H9 (cell line): ENCODE measurements at regions not wholly inside any gene's neighbourhood (a gene's known extent, or its start where the extent isn't known, plus 50 kb on each side); places are given as distances from the start of the nearest gene placed in this dataset.
"Not testable (repeated sequence)": the region's sequence is repeated elsewhere in the genome, so short reads cannot be mapped to it uniquely, and the experiment has no call there.

Experiments
- DNase-seq: peaks from one replicate; pipeline ENCODE4 v3.0.0-alpha.2; 2017
- H2AFZ ChIP-seq: one replicate; pipeline ENCODE4 v1.6.1; 2013; ENCODE audit warnings: mild to moderate bottlenecking, low read length, control low read depth, moderate library complexity
- H2AK5ac ChIP-seq: 2 replicates; pipeline ENCODE4 v1.6.1; 2013; ENCODE audit warnings: low read length, control low read depth, mixed read lengths; ENCODE audit not compliant: insufficient read length
- H2BK120ac ChIP-seq: one replicate; pipeline ENCODE4 v1.6.1; 2013; ENCODE audit warnings: low read depth, mild to moderate bottlenecking, low read length, control low read depth, inconsistent platforms; ENCODE audit not compliant: poor library complexity, severe bottlenecking
- H2BK12ac ChIP-seq: 2 replicates; pipeline ENCODE4 v1.6.1; 2013; ENCODE audit warnings: low read length, control low read depth, mixed read lengths, low read depth; ENCODE audit not compliant: insufficient read length
- H2BK15ac ChIP-seq: 2 replicates; pipeline ENCODE4 v1.6.1; 2013; ENCODE audit warnings: low read depth, low read length, control low read depth
- H2BK20ac ChIP-seq: one replicate; pipeline ENCODE4 v1.6.1; 2013; ENCODE audit warnings: low read depth, mild to moderate bottlenecking, low read length, control low read depth, inconsistent platforms; ENCODE audit not compliant: poor library complexity, severe bottlenecking
- H2BK5ac ChIP-seq: 2 replicates; pipeline ENCODE4 v1.6.1; 2013; ENCODE audit warnings: low read length, control low read depth, mixed read lengths; ENCODE audit not compliant: insufficient read length
- H3K14ac ChIP-seq: 2 replicates; pipeline ENCODE4 v1.6.1; 2013; ENCODE audit warnings: low read length, control low read depth; ENCODE audit not compliant: insufficient read depth
- H3K18ac ChIP-seq: 2 replicates; pipeline ENCODE4 v1.6.1; 2013; ENCODE audit warnings: low read depth, mild to moderate bottlenecking, mixed read lengths, low read length, control low read depth; ENCODE audit not compliant: insufficient read length
- H3K23ac ChIP-seq: 2 replicates; pipeline ENCODE4 v1.6.1; 2013; ENCODE audit warnings: low read length, control low read depth, mixed read lengths, low read depth; ENCODE audit not compliant: insufficient read length
- H3K23me2 ChIP-seq: 2 replicates; pipeline ENCODE4 v1.6.1; 2013; ENCODE audit warnings: low read depth, mild to moderate bottlenecking, mixed read lengths, low read length, control low read depth; ENCODE audit not compliant: insufficient read length, poor library complexity, severe bottlenecking
- H3K27ac ChIP-seq: 2 replicates; pipeline ENCODE4 v1.5.1; 2013; ENCODE audit warnings: low read length, control low read depth, mixed read lengths, low read depth; ENCODE audit not compliant: insufficient read length
- H3K27me3 ChIP-seq: 2 replicates; pipeline ENCODE4 v1.6.1; 2013; ENCODE audit warnings: low read length, control low read depth, inconsistent platforms; ENCODE audit not compliant: insufficient read depth
- H3K4ac ChIP-seq: 2 replicates; pipeline ENCODE4 v1.6.1; 2013; ENCODE audit warnings: low read depth, mild to moderate bottlenecking, control low read depth, inconsistent platforms, low read length, moderate library complexity
- H3K4me1 ChIP-seq: 2 replicates; pipeline ENCODE4 v1.6.1; 2013; ENCODE audit warnings: low read length, control low read depth, inconsistent platforms; ENCODE audit not compliant: insufficient read depth
- H3K4me2 ChIP-seq: 2 replicates; pipeline ENCODE4 v1.6.1; 2013; ENCODE audit warnings: low read length, control low read depth, mixed read lengths; ENCODE audit not compliant: insufficient read length, insufficient read depth
- H3K56ac ChIP-seq: 2 replicates; pipeline ENCODE4 v1.6.1; 2013; ENCODE audit warnings: low read depth, mild to moderate bottlenecking, mixed read lengths, low read length, control low read depth; ENCODE audit not compliant: insufficient read length
- H3K79me1 ChIP-seq: 2 replicates; pipeline ENCODE4 v1.6.1; 2013; ENCODE audit warnings: low read depth, mild to moderate bottlenecking, moderate library complexity, low read length, control low read depth, inconsistent platforms; ENCODE audit not compliant: insufficient read depth, poor library complexity, severe bottlenecking
- H3K79me2 ChIP-seq: 2 replicates; pipeline ENCODE4 v1.6.1; 2013; ENCODE audit warnings: low read length, control low read depth, inconsistent platforms; ENCODE audit not compliant: insufficient read depth
- H3K9ac ChIP-seq: 2 replicates; pipeline ENCODE4 v1.6.1; 2013; ENCODE audit warnings: low read length, control low read depth, mixed read lengths; ENCODE audit not compliant: insufficient read length; ENCODE audit errors: extremely low read depth
- H3K9me3 ChIP-seq: one replicate; pipeline ENCODE4 v1.6.1; 2013; ENCODE audit warnings: low read depth, low read length, inconsistent platforms; ENCODE audit not compliant: control insufficient read depth
- H3T11ph ChIP-seq: one replicate; pipeline ENCODE4 v1.6.1; 2013; ENCODE audit warnings: mild to moderate bottlenecking, low read length, control low read depth, inconsistent platforms
- H4K20me1 ChIP-seq: one replicate; pipeline ENCODE4 v1.6.1; 2013; ENCODE audit not compliant: control insufficient read depth, insufficient read length, insufficient read depth
- H4K5ac ChIP-seq: 2 replicates; pipeline ENCODE4 v1.6.1; 2013; ENCODE audit warnings: low read depth, mild to moderate bottlenecking, mixed read lengths, low read length, control low read depth; ENCODE audit not compliant: insufficient read length
- H4K8ac ChIP-seq: replicated peaks from 2 replicates; pipeline ENCODE4 v1.6.1; 2013; ENCODE audit warnings: low read length, control low read depth, mixed read lengths, low read depth; ENCODE audit not compliant: insufficient read length
- H4K91ac ChIP-seq: 2 replicates; pipeline ENCODE4 v1.6.1; 2013; ENCODE audit warnings: low read depth, mild to moderate bottlenecking, moderate library complexity, mixed read lengths, low read length, control low read depth; ENCODE audit not compliant: insufficient read length
- H3K27ac Mint-ChIP-seq, 3 experiments: 2 replicates in 2 of 3; 3 replicates in 1 of 3; pipeline ENCODE4 v1.8.0; 2020 to 2021; ENCODE audit warnings: mixed read lengths in 3 of 3, mild to moderate bottlenecking in 1 of 3, moderate library complexity in 1 of 3
- H3K27me3 Mint-ChIP-seq: 2 replicates; pipeline ENCODE4 v1.8.0; 2021; ENCODE audit warnings: low read depth, mild to moderate bottlenecking, moderate library complexity, mixed read lengths
- H3K36me3 Mint-ChIP-seq, 3 experiments: 2 replicates in 2 of 3; 3 replicates in 1 of 3; pipeline ENCODE4 v1.8.0; 2020 to 2021; ENCODE audit warnings: low read depth in 3 of 3, mixed read lengths in 3 of 3; ENCODE audit not compliant: insufficient read depth in 1 of 3
- H3K4me1 Mint-ChIP-seq, 2 experiments: 2 replicates each; pipeline ENCODE4 v1.8.0; 2020; ENCODE audit warnings: mixed read lengths in 2 of 2
- H3K4me3 Mint-ChIP-seq, 2 experiments: 2 replicates in 1 of 2; 3 replicates in 1 of 2; pipeline ENCODE4 v1.8.0; 2020 to 2021; ENCODE audit warnings: mild to moderate bottlenecking in 2 of 2, mixed read lengths in 2 of 2, moderate library complexity in 1 of 2
- H3K9me3 Mint-ChIP-seq, 2 experiments: 2 replicates in 1 of 2; 3 replicates in 1 of 2; pipeline ENCODE4 v1.8.0; 2020; ENCODE audit warnings: mild to moderate bottlenecking in 2 of 2, mixed read lengths in 2 of 2, moderate library complexity in 1 of 2
- WGBS: extraction: QIAGEN DNeasy Blood & Tissue Kit; methylation state at CpG from one replicate; pipeline ENCODE4 v1.1.7; 2013; ENCODE audit warnings: missing lambda C conversion rate, low lambda C conversion rate, mixed read lengths; ENCODE audit not compliant: insufficient read length; ENCODE audit errors: extremely low coverage; 5-methylcytosine and 5-hydroxymethylcytosine counted together

GRCh38 chr1:120609834-120610233 lies 113.9 kb upstream of the NBPF26 start:
- not testable (repeated sequence) for H3K4me3 Mint-ChIP-seq, H3K4me1 Mint-ChIP-seq, H3K9me3 Mint-ChIP-seq, H3K23ac ChIP-seq, H3K4me1 ChIP-seq, H3K27ac Mint-ChIP-seq, H4K5ac ChIP-seq, H3K36me3 Mint-ChIP-seq, H2AFZ ChIP-seq, H3T11ph ChIP-seq, H3K18ac ChIP-seq, H3K4ac ChIP-seq, H2AK5ac ChIP-seq, H4K20me1 ChIP-seq, H3K14ac ChIP-seq, H3K56ac ChIP-seq, H2BK12ac ChIP-seq, H3K27me3 ChIP-seq, H3K79me1 ChIP-seq, H3K23me2 ChIP-seq, H2BK5ac ChIP-seq, H3K79me2 ChIP-seq, H3K9me3 ChIP-seq, DNase-seq, H2BK15ac ChIP-seq, H3K27ac ChIP-seq, H2BK20ac ChIP-seq, H4K8ac ChIP-seq, H3K27me3 Mint-ChIP-seq, H2BK120ac ChIP-seq, H3K4me2 ChIP-seq, H3K9ac ChIP-seq, H4K91ac ChIP-seq
- WGBS = no CpG with 5 or more reads among the region's 6 CpGs

- H3K4me3 Mint-ChIP-seq, H4K91ac ChIP-seq, H3K56ac ChIP-seq, H2BK20ac ChIP-seq, H3K9me3 Mint-ChIP-seq, DNase-seq, H3K36me3 Mint-ChIP-seq, H4K8ac ChIP-seq, H2BK15ac ChIP-seq, H3K79me2 ChIP-seq, H3K79me1 ChIP-seq, H3K4me2 ChIP-seq, H4K5ac ChIP-seq, H3K18ac ChIP-seq, H2BK120ac ChIP-seq, H3K27me3 ChIP-seq, H3T11ph ChIP-seq, H3K27ac ChIP-seq, H3K4ac ChIP-seq, H2BK5ac ChIP-seq, H3K27ac Mint-ChIP-seq, H4K20me1 ChIP-seq, H3K9ac ChIP-seq, H3K23ac ChIP-seq, H3K9me3 ChIP-seq, H2AFZ ChIP-seq, H3K4me1 ChIP-seq, H3K4me1 Mint-ChIP-seq, H3K27me3 Mint-ChIP-seq, H2BK12ac ChIP-seq, H2AK5ac ChIP-seq, H3K14ac ChIP-seq, H3K23me2 ChIP-seq: not testable (repeated sequence)
- WGBS = no CpG with 5 or more reads among the region's 4 CpGs
These were observed 108.7 kb upstream of the NBPF26 start for GRCh38 chr1:120614931-120615639.
